HG02938 (cell line): ENCODE measurements at regions not wholly inside any gene's neighbourhood (a gene's known extent, or its start where the extent isn't known, plus 50 kb on each side); places are given as distances from the start of the nearest gene placed in this dataset.
"Not testable (repeated sequence)": the region's sequence is repeated elsewhere in the genome, so short reads cannot be mapped to it uniquely, and the experiment has no call there.

ENCODE experiments used
- ATAC-seq: cut with Tn5 transposase; IDR thresholded peaks from one replicate; pipeline ENCODE4 v1.9.1; 2021; ENCODE audit warnings: mild to moderate bottlenecking, moderate library complexity; ENCODE audit not compliant: unreplicated experiment

DNA sequence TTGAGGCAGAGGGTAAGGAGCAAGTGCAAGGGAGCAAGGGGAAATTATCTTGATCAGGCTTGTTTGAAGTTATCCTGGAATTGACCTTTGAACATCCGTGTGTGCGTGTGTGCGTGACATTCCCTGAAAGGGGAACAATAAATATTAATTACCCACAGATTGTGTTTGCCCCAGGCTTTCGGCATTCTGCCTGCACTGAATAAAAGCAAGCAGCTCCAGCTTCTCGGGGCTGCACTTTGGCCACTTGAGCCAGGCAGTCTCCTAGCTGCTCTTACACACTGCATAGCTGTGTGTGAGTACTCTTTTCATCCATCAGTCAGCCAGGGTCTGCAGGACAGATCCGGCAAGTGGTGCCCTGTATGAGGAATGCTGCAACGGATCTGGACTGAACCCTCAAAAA, 107.7 kb upstream of the BTN3A2 start:
- no peak for ATAC-seq

GRCh38 chr6:26258212-26258977, 106.6 kb upstream of the BTN3A2 start:
- no peak for ATAC-seq

DNA sequence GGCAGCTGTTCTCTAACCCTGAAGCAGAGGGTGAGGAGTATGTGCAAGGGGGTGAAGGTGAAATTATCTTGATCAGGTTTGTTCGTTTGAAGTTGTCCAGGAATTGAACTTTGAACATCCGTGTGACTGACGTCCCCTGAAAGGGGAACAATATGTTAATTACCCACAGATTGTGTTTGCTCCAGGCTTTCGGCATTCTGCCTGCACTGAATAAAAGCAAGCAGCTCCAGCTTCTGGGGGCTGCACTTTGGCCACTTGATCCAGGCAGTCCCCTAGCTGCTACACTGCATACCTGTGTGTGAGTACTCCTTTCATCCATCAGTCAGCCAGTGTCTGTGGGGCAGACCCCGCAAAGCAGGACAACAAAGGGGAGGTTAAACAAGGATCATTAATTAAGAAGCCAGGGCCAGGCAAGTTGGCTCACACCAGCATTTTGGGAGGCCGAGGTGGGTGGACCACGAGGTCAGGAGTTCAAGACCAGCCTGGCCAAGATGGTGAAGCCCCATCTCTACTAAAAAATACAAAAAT, 104.8 kb upstream of the BTN3A2 start:
- no peak for ATAC-seq

- ATAC-seq = no peak
Measured at GRCh38 chr6:26260725-26261490, 104.1 kb upstream of the BTN3A2 start.

GRCh38 chr6:26264547-26264946, 100.5 kb upstream of the BTN3A2 start:
- no peak for ATAC-seq

DNA sequence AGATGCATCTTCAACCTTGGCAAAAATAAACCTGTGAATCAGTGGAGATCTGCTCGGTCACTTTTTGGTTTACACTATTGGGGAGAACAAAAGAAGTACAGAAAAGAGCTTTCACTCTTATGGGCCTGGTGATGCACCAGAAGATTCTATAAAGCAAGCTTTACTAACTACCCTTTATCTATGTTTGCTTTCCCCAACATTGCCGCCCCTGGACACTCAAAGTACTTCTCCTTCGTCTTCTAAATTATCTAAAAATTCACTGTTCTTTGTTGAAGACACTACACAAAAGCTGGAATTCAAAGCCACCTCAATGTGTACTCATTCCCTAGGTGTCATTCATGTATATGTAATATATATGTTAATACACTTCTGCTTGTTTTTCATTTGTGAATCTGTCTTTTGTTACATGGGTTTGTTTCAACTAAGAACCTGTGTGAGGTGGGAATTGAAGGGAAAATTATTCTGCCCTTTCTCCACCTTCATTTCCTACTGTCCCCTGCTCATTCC, 97.9 kb upstream of the BTN3A2 start:
- ATAC-seq = no peak

- no peak for ATAC-seq
Measured at GRCh38 chr6:26268659-26269402, 96.2 kb upstream of the BTN3A2 start.

- no peak for ATAC-seq
Measured at GRCh38 chr6:26269531-26270485, 95.2 kb upstream of the BTN3A2 start.

- no peak for ATAC-seq
Measured at GRCh38 chr6:26270486-26270861, 94.5 kb upstream of the BTN3A2 start.

DNA sequence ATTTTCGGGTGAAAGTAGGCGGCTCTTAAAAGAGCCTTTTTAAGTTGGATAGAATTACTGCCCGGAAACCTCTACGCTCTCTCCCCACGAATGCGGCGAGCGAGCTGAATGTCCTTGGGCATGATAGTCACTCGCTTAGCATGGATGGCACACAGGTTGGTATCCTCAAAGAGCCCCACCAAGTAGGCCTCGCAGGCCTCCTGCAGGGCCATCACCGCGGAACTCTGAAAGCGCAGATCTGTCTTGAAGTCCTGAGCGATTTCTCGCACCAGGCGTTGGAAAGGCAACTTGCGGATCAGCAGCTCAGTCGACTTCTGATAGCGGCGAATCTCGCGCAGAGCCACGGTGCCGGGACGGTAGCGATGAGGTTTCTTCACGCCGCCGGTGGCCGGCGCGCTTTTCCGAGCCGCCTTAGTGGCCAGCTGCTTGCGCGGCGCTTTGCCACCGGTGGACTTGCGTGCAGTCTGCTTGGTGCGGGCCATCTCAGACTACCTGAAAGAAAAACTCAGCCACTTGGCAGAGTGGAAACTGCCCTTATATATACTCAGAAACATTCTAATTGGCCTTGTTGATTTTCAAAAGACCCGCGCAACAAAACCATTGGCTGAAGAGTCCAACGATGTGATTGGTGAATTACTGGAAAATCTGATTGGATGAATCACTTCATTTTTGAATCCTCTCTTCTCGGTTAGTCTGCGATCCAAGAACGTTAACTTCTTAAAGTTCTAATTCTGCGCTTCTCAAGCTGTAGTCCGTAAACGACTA, 93.9 kb upstream of the BTN3A2 start:
- no peak for ATAC-seq

DNA sequence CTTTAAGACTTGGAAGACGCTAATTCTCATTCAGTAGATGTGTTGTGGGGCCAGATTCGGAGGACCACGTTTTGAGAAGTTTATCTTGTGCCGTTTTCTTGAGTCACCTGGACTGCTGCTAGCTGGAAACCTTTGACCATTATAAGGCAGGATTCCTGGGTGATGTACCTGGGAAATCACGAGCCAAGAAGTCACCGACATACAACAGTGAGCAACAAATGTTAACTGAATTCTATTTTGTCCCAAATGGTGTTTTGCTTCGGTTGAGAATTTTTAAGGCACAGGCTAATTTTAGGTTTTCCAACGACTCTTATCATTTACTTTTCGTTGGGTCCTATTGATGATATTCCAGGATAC, 93.4 kb upstream of the BTN3A2 start:
- no peak for ATAC-seq

- peak; percentile 10 for ATAC-seq
Measured at GRCh38 chr6:26272171-26272637, 92.8 kb upstream of the BTN3A2 start.

GRCh38 chr6:26273673-26274588, 91.1 kb upstream of the BTN3A2 start:
- ATAC-seq = no peak

- no peak for ATAC-seq
Measured at GRCh38 chr6:26275663-26276062, 89.3 kb upstream of the BTN3A2 start.

- no peak for ATAC-seq
Measured at GRCh38 chr6:26276841-26277648, 88.0 kb upstream of the BTN3A2 start.

DNA sequence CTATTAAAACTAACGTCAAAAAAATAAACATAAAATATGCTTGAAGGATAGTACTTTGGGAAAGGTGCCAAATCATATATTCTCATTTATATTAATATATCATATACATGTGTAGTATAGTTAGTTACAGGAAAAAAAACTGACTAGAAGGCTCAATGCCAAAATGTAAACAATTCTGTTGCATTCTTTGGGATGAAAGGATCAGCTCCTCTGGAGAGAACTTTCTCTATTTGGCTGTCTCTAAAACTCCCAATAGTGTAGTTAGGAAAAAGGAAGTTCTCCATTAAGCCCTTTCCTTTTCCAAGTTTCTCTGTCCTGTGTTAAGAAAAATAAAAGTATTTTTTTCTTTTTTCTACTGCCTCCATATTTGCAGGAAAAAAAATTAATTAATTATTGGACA, 86.5 kb upstream of the BTN3A2 start:
- ATAC-seq = no peak

DNA sequence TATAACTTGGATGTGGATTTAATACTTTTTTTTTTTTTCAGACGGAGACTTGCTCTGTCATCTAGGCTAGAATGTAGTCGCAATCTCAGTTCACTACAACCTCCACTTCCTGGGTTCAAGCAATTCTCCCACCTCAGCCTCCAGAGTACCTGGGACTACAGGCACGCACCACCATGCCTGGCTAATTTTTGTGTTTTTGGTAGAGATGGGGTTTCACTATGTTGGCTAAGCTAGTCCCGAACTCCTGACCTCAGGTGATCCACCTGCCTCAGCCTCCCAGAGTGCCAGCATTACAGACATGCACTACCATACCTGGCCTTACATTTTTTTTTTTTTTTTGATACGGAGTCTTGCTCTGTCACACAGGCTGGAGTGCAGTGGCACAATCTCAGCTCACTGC, 85.6 kb upstream of the BTN3A2 start:
- not testable (repeated sequence) for ATAC-seq
